ENCODE measurements at regions not wholly inside any gene's neighbourhood (a gene's known extent, or its start where the extent isn't known, plus 50 kb on each side); places are given as distances from the start of the nearest gene placed in this dataset.

DNA sequence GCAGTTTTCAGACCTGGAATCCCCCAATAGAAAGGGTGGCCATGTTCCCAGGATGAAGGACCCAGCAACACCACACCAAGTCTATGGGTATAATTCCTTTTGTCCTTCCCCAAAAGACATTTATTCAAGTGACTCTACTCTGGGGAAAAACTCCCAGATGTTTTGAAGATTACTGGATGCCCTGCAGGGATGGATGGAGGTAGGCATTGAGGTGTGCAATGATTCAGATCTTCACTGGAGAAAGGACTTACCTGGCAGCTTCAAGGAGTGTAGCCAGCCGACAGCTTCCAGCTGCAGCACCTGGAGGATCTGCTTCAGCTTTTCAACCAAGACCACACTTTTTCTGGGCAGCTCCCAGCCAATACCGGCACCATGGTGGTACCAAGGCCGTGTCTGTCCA lies 172.0 kb downstream of the BAMBI start:
- TF ChIP-seq, protein P1, sequence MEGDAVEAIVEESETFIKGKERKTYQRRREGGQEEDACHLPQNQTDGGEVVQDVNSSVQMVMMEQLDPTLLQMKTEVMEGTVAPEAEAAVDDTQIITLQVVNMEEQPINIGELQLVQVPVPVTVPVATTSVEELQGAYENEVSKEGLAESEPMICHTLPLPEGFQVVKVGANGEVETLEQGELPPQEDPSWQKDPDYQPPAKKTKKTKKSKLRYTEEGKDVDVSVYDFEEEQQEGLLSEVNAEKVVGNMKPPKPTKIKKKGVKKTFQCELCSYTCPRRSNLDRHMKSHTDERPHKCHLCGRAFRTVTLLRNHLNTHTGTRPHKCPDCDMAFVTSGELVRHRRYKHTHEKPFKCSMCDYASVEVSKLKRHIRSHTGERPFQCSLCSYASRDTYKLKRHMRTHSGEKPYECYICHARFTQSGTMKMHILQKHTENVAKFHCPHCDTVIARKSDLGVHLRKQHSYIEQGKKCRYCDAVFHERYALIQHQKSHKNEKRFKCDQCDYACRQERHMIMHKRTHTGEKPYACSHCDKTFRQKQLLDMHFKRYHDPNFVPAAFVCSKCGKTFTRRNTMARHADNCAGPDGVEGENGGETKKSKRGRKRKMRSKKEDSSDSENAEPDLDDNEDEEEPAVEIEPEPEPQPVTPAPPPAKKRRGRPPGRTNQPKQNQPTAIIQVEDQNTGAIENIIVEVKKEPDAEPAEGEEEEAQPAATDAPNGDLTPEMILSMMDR (IDR thresholded peaks at IDR 0.05), result no peak
- no peak for TF ChIP-seq POLR2AphosphoS5 (IDR thresholded peaks at IDR 0.05)
